ENCODE measurements at regions not wholly inside any gene's neighbourhood (a gene's known extent, or its start where the extent isn't known, plus 50 kb on each side); places are given as distances from the start of the nearest gene placed in this dataset.

- H3K9me3 ChIP-seq (replicated peaks; ENCODE audit: control insufficient read depth, insufficient read depth, low read length): no peaks in the 10 kb centered on the region
- POLR2A ChIA-PET: no interaction called here
- H3K27ac ChIP-seq (ENCODE audit: insufficient read depth, low read depth, low read length): no peak overlapping the region
- no peaks in the 10 kb centered on the region for H4K20me1 ChIP-seq (replicated peaks; ENCODE audit: control insufficient read depth, extremely low read depth, insufficient read depth, low read length)
- no peak overlapping the region for H3K4me2 ChIP-seq (ENCODE audit: insufficient read depth, low read length)
- DNase-seq (ENCODE audit: low read depth, low spot score) (no peak), FAIRE-seq (no peak)
- no peaks in the 10 kb centered on the region for H3K36me3 ChIP-seq (ENCODE audit: control insufficient read depth in 2 of 2, extremely low read depth in 1 of 2, insufficient read depth in 2 of 2, low read length in 2 of 2)
- H3K4me1 ChIP-seq (ENCODE audit: control insufficient read depth, extremely low read depth, insufficient read depth, low read length): no peaks in the 10 kb centered on the region
- CTCF ChIA-PET: no interaction called here
- dilution Hi-C loops (cut with MboI; ENCODE audit: extremely low pct_ligation_motif_present, low sequenced_read_pairs) (no loop called here), intact Hi-C loops (cut with micrococcal nuclease) (no loop called here)
- H3K9ac ChIP-seq (replicated peaks; ENCODE audit: extremely low read depth, insufficient read depth, low read length): no peak overlapping the region
- no peak overlapping the region for H2AFZ ChIP-seq (ENCODE audit: low read depth, low read length)
- BruUV-seq (replicated peaks): no TSS peak
- TF ChIP-seq MYC (IDR thresholded peaks at IDR 0.05; ENCODE audit: low read depth, low read length): no peak
- TF ChIP-seq, protein P1, sequence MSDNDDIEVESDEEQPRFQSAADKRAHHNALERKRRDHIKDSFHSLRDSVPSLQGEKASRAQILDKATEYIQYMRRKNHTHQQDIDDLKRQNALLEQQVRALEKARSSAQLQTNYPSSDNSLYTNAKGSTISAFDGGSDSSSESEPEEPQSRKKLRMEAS (IDR thresholded peaks at IDR 0.05; ENCODE audit: insufficient read depth, insufficient read length): no peak
- TF ChIP-seq FOS (IDR thresholded peaks at IDR 0.05; ENCODE audit: borderline replicate concordance, insufficient read depth, low read length): no peak
- no peak for TF ChIP-seq GATA2 (IDR thresholded peaks at IDR 0.05; ENCODE audit: insufficient read depth, insufficient read length, low read depth, low read length)
- TF ChIP-seq POLR2A (IDR thresholded peaks at IDR 0.05; ENCODE audit: low read depth, low read length): no peak
- no peak for TF ChIP-seq EZH2 (IDR thresholded peaks at IDR 0.05; ENCODE audit: borderline replicate concordance, low read depth, low read length, severe bottlenecking)
- TF ChIP-seq POLR2AphosphoS5 (IDR thresholded peaks at IDR 0.05; ENCODE audit: insufficient read depth, low read depth, low read length): no peak
- TF ChIP-seq JUN (IDR thresholded peaks at IDR 0.05; ENCODE audit: borderline replicate concordance, insufficient read depth, insufficient read length, low read depth): no peak
- TF ChIP-seq, protein P2, sequence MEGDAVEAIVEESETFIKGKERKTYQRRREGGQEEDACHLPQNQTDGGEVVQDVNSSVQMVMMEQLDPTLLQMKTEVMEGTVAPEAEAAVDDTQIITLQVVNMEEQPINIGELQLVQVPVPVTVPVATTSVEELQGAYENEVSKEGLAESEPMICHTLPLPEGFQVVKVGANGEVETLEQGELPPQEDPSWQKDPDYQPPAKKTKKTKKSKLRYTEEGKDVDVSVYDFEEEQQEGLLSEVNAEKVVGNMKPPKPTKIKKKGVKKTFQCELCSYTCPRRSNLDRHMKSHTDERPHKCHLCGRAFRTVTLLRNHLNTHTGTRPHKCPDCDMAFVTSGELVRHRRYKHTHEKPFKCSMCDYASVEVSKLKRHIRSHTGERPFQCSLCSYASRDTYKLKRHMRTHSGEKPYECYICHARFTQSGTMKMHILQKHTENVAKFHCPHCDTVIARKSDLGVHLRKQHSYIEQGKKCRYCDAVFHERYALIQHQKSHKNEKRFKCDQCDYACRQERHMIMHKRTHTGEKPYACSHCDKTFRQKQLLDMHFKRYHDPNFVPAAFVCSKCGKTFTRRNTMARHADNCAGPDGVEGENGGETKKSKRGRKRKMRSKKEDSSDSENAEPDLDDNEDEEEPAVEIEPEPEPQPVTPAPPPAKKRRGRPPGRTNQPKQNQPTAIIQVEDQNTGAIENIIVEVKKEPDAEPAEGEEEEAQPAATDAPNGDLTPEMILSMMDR (IDR thresholded peaks at IDR 0.05; ENCODE audit: extremely low read depth in 1 of 2, insufficient read depth in 1 of 2, low read depth in 1 of 2, low read length in 2 of 2): no peak
- H3K9me1 ChIP-seq (replicated peaks; ENCODE audit: control insufficient read depth, extremely low read depth, insufficient read depth, low read length): no peaks in the 10 kb centered on the region
- no peaks in the 10 kb centered on the region for H3K79me2 ChIP-seq (ENCODE audit: control insufficient read depth, insufficient read depth, low read length)
- H3K27me3 ChIP-seq (ENCODE audit: control insufficient read depth in 2 of 2, insufficient read depth in 2 of 2, low read length in 2 of 2): no peaks in the 10 kb centered on the region
- no peak overlapping the region for H3K4me3 ChIP-seq (replicated peaks in 1 of 3; ENCODE audit: insufficient read depth in 1 of 3, low read depth in 1 of 3, low read length in 3 of 3)
Observed at GRCh38 chr3:28149960-28150359, 91.5 kb upstream of the CMC1 start.
